GM18873 (cell line): ENCODE measurements at regions not wholly inside any gene's neighbourhood (a gene's known extent, or its start where the extent isn't known, plus 50 kb on each side); places are given as distances from the start of the nearest gene placed in this dataset.

Experiments used
- ATAC-seq: cut with Tn5 transposase; IDR thresholded peaks from one replicate; pipeline ENCODE4 v1.9.1; 2021; ENCODE audit warnings: mild to moderate bottlenecking, moderate library complexity, moderate number of reproducible peaks; ENCODE audit not compliant: unreplicated experiment, low FRiP score

DNA sequence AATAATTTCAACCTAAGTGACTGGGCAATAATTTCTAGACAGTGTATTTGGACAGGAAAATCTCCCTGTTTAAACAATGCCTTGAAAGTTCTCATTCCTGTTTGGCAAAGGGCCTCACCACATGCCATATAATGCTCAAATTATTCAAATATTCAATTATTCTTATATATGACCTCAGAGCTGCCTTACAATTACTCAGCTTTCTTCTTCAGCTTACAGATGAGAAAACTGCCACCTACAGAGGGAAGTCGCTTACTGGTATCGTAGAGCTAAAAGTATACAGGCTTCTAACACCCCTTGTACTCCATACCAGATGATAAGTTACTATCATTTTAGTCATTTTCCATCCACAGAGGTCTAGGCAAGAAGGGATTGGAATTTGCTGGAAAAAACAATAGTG is 830.3 kb downstream of the BRINP1 start:
- ATAC-seq = no peak

DNA sequence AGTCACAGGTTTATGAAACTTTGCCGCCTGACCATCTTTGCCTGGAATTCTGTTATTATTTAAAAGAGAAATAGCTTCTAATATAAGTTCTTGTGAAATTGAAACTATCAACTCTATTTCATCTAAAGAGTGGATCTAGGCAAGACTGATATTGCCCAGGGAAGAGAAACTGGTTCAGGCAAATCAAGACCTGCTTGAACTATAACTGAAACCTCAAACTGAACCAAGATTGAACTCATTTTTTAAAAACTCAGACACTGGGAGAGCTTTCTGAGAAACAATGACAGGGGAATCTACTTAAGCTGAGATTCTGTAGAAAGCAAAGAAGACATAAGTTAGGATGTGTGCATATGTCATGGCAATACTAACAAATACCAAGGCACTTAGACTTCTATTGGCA is 815.8 kb downstream of the BRINP1 start:
- no peak for ATAC-seq

DNA sequence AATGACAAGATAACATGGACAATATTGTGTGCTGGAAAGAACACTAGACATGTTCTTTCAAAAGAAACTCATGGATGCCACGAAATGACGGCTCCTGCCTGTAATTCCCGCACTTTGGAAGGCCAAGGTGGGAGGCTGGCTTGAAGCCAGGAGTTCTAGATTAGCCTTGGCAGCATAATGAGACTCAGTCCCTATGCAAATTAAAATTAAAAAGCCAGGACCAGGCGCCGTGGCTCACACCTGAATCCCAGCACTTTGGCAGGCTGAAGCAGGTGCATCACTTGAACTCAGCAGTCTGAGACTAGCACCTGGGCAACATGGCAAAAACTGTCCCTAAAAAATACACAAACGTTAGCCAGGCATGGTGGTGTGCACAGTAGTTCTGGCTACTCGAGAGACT is 814.2 kb downstream of the BRINP1 start:
- ATAC-seq = no peak

DNA sequence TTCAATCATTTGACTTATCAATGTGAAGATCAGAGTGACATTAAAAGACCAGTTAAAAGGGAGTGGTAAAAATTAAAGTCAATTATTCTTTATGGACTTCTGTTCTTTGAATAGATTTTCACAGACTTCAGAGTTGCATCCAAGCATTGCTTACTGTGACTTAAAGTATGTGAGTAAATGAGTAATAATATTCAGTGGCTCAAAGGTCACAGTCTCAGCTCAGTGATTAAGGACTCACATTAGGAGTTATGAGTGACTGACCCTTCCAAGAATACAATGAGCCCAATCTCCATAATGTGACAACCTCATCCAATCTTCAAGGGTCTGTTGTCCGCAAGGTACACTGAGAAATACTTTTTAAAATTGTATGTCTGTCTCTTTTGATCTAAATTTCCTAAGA is 811.2 kb downstream of the BRINP1 start:
- no peak for ATAC-seq

DNA sequence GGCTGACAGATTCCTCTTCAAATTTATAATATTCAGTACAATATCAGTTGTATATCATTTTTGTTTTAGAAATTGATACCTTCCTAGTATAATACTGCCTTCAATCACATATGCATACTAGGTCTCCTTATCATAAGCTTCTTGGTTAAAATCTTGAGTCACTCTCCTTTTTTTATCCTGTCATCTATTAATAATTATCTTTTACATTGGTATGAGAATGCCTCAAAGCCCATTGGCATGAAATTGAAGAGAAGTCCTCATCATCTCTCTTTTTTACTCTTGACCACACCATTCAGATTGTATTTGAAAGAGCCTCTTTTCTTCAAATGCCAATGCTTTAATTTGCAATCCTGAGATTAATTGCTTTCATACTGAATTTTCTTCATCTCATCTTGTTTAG is 810.3 kb downstream of the BRINP1 start:
- ATAC-seq = no peak

DNA sequence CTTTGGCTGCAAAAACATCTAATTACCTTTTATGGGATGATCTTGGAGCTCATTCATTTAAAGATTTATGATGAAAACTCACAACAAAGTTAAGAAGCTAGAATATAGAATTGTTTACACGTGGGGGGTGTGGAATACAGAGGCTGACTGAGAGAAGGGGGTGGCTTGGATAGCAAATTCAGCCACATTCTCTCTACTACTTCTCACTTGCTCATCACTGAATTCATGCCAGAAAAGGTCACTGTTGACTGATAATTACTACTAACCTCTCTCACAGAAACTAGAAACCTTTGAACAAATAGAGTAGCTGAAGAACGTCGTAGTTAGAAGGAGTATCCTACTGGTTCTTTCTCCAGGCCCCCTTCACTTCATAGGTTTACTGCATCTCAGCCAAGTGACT is 808.2 kb downstream of the BRINP1 start:
- no peak for ATAC-seq

DNA sequence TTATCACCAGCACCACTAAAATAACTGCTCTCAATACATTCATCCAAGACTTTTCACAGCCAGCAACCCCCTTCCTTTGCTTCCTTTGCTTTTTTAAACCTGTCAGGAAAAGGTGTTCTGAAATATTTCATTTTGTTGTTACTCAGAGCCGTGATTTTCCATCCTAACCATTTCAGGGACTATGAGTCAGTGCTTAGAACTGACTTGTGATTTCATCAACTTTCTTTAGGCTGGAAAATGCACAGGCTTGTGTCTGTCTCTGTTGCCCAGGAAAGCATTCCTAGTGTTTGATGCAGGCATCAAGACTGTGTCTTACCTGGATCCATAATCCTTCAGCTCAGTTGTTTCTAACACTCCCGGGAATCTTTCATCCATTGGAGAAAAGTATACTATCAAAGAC is 805.6 kb downstream of the BRINP1 start:
- no peak for ATAC-seq

DNA sequence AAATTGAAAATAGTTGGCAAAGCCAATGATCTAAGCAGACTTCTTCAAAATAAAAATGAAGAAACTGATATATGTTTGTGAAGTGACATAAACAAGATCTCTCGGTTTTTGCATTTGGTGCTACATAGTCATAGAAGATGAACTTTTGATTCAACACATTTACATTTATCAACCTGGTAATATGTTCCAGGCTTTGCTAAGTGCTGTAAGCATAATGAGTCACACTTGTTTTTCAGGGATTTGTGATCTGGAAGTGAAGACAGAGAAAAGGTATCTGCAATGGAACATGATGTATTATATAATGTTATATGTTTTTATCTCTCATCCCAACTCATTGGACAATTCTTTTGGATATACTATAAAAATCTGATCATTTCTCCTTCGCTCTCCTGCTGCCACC is 801.4 kb downstream of the BRINP1 start:
- ATAC-seq = no peak

DNA sequence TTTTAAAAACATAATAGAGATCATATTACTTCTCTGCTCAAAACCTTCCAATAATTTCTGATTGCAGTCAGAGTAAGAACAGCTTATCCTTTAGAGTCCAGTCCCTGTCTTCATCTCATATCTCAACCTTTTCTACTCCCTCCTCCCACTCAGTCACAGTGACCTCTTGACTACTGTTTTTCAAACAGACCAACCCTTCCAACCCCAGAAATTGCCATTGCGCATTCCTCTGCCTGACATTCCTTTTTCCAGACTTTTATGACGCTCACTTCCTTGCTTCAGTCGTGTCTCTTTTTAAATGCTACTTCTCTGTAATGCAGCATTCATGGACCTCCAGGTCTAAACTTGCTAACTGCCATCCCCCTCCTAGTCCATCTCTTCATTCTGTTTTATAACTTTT is 800.5 kb downstream of the BRINP1 start:
- ATAC-seq = no peak

DNA sequence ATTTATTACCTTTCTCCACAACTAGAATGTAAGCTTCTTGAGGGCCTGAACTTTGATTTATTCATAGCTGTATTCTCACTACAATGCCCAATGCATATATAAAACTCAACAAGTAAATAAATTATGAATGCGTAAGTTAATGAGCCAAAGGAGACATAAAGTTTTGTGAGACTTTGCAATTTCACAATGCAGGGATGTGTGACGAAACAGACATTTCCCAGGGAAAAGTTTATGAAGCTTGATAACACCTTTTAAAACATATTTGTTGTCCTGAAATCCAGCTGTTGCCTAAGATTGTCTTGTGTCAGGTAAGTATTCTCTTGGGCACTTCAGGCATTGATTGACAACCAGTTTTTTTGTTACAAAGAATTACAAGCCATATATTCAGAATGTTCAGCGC is 800.1 kb downstream of the BRINP1 start:
- no peak for ATAC-seq

DNA sequence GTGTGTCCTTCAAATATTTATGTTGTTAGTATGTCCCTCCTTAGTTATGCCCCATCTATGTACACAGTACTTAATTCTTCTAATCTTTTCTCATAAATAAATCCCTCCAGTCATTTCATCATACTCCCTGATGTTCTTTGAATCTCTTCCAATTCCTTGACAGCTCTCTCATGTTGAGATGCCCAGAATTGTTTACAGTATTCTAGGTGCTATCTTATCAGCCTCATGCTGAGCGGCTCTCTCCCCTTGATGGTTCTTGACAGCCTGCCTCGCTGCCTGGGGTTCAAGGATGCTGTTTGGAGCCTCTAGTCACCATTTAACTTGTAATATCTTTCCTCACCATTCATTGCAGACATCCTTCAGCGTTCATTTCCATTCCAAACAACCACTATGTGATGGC is 799.2 kb downstream of the BRINP1 start:
- ATAC-seq = no peak

DNA sequence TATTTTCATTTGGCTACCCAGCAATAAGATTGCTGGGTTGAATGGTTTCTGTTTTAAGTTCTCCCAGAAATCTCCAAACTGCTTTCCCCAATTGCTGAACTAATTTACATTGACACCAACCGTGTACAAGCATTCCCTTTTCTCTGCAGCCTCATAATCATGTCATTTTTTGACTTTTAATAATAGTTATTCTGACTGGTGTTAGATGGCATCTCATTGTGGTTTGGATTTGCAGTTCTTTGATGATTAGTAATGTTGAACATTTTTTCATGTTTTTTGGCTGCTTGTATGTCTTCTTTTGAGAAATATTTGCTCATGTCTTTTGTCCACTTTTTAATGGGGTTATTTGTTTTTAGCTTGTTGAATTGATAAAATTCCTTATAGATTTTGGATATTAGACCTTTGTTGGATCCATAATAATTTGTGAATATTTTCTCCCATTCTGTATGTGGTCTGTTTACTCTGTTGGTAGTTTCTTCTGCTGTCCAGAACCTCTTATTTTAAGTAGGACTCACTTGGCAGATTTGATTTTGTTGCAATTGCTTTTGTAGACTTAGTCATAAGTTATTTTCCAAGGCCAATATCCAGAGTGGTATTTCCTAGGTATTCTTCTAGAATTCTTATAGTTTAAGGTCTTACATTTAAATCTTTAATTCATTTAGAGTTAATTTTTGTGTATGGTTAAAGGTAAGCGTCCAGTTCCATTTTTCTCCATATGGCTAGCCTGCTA is 793.7 kb downstream of the BRINP1 start:
- ATAC-seq = no peak

DNA sequence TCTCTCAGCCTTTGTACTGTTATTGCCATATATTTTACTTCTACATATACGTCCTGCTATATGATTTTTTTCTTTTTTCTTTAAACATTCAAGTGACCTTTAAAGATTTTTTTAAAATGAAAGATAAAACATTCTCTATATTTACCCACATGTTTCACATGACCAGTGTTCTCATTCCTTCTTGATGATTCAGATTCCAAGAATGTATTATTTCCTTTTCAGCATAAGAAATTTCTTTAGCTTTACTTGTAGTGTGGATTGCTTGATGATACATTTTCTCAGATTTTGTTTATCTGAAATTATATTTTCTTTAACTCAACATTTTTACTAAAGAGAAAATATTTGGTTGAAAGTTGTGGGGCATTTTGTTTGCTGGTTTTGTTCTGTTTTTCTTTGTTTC is 792.1 kb downstream of the BRINP1 start:
- ATAC-seq = no peak

DNA sequence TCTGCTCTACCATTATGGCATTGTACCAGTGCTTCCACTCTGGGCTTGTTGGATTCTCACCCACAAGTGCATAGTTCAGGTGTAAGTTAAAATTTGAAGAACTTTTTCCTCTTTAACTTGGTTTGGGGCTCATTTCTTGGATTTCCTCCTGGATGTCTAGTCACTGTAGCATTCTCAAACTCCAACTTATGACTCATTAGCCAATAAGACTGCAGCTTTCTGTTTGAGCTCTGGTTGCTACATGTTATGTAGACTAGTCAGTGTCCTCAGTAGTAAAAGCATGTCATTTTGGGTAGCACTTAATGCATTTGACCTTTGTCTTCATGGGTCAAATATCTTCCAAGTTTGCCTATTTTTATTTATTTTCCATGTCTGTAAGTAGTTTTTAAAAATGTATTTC is 790.8 kb downstream of the BRINP1 start:
- no peak for ATAC-seq

DNA sequence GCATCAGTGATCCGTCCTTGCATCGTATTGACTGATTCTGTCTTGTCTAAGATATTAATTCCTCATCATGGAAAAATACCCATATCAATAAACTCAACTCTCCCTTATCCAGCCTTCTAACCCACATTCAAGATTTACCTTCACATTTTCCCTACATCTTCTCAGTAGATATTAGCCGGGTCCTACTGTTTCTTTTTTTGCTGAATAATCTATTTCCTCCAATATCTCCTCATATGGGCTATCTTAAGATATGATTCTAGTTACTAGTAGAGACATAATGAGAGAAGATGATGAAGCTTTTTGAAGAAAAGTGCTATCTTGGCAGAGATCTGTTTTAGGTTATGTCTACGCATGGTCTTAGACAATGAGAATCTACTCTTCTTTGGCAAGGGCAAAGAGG is 785.8 kb downstream of the BRINP1 start:
- ATAC-seq = no peak

DNA sequence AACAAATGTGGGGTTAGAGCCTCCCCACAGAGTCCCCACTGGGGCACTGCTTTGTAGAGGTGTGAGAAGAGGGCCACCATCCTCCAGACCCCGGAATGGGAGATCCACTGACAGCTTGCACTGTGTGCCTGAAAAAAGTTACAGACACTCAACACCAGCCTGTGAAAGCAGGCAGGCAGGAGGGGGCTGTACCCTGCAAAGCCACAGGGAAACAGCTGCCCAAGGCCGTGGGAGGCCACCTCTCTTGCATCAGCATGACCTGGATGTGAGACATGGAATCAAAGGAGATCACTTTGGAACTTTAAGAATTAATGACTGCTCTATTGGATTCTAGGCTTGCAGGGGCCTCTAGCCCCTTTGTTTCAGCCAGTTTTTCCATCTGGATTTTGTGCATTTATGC is 782.3 kb downstream of the BRINP1 start:
- no peak for ATAC-seq

DNA sequence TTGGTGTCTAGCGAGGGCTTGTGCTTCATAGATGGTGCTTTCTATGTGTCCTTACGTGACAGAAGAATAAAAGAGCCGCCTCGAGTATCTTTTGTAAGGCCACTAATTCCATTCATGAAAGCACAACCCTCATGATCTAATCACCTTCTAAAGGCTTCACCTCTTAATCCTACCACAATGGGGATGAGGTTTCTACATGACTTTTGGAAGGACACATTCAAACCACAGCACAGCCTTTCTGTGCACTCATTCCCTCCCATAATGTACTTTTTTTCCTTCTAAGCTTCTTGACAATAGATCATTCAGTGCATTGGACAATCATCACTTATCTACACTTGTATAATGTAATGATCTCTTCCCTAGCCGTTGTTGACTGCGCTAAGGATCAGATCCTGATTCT is 774.8 kb downstream of the BRINP1 start:
- no peak for ATAC-seq

DNA sequence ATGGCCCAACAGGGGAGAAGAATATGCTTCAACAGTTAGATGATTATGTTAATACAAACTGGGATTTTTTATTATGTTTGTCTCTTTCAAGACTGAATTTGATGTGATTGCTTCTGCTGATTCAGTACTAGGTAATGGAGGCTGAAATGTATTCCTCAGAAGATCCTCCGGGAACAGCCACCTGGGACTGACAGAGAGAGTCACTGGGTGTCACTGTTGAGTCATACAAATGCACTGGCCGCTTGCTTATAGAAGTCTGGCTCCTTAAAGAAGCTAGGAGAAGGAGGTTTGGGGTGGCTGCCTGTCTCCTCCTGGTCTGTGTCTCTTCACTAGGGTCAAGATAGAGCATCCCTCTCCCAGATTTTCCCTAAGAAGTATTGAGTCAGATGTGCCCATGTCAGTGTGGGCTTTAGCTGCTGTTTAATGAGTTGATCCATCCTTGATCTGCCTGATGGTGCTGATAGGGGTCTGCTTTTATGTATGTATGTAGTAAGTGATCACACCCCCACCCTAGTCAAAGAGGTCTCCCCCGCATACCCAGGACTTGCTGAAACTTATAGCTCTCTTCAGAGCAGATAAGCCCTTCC is 773.4 kb downstream of the BRINP1 start:
- ATAC-seq = no peak

DNA sequence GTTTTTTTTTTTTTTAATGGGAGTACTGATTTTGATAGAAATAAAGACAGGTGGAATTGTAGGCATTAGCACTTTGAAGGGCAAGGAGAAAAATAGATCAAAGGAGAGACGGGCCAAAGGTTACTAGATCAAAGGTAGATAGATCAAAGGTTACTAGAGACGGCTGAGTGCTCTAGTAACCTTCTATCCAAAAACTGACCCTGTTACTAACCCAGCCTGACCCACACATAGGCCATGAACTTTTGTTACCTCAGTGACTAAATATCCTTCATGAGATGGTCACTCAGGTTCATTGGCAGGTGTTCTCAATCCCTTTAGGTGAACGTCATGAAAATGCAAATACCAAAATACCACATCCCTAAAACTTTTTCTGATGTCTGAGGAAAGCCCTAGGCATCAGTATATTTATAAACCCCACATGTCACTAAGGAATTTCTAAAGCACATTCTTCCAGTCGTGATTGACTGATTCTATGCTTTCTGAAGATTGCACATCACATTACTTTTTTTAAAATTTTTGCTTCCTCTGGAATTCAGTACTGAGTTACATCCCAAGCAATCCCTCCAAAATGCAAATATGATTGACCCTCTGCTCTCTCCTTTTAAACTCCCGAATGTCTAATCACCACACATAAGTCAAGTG is 772.7 kb downstream of the BRINP1 start:
- no peak for ATAC-seq

DNA sequence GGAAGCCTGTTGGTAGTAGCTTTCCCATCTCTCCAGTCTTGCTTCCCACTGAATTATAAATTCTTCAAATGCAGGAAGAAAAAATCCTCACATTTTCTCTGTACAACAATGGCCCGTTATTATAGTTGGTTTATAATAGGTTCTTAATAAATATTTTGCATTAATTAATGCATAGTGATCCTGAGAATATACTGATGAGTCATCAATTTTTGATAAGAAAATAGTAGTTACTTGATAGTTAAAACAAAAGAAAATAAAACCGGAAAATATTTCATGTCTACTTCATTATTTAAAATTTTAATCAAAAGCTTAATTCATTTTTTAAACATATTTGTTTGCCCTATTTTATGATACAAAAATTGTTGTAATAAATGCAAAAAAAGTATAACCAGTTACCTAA is 762.6 kb downstream of the BRINP1 start:
- ATAC-seq = no peak

DNA sequence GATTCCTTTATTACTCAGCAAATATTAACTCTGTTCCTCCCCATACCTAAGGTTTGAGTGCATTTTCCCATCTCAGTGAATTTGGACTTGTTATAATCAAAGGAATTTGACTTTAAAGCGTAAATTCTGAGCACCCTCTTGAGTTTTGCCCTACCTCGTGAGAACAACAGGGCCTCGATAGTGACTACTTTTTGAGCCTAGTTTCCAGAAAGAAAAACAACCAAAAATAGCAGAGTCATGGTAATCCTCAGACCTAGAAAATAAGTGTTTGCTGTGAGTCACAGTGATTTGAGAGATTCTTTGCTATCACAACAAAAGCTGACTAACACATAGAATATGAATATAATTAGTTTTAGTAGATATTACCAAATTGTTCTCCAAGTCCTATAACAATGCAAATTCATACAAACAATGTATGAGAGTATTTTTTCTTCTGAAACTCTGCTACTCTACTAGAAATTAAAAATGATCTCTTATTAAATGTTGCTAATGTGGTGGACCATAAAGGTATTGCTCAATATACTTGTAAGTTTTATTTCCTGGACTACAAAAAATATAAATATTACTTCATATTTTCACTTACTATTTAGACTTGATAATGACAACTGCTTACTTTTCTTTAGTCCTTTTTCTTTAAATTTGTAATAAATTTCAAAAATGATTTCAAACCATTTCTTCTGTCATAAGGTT is 759.7 kb downstream of the BRINP1 start:
- no peak for ATAC-seq

DNA sequence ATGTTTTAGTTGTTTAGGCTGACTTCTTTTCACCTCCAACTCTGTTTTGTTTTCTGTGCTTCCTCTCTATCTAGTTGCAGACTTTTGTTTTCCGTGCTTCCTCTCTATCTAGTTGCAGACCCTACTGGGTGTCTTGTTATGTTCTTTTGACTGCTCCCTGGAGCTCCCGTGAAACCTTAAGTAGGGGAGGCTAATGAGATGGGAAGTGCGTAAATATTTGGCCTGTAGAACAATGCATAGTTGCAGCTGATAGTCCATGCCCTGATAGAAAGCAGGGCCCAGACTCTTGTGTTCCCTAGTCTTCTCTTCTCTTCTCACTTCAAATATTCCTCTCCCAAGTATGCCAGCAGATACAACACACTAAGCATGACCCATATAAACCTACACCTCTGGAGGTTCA is 757.0 kb downstream of the BRINP1 start:
- ATAC-seq = no peak
